GM23338 (cell line): ENCODE measurements at regions not wholly inside any gene's neighbourhood (a gene's known extent, or its start where the extent isn't known, plus 50 kb on each side); places are given as distances from the start of the nearest gene placed in this dataset.
A peak's percentile ranks its signal among the peaks of the same experiment; 100 is the strongest.

Experiments
- ATAC-seq: fragments of 200-7000 bp; cut with Tn5 transposase; 3 replicates; pipeline ENCODE4 v1.9.1; 2020
- DNase-seq: peaks from one replicate; pipeline ENCODE4 v3.0.0-alpha.2; 2015; ENCODE audit warnings: low spot score
- H2AFZ ChIP-seq: fragments of 200-600 bp; sonication (generic); 2 replicates; pipeline ENCODE4 v1.8.0; 2016; ENCODE audit warnings: antibody characterized with exemption, mild to moderate bottlenecking, moderate library complexity
- H3F3A ChIP-seq: fragments of 200-600 bp; sonication (generic); replicated peaks from 2 replicates; pipeline ENCODE4 v1.8.0; 2017; ENCODE audit warnings: antibody characterized with exemption, mixed run types, low read depth
- H3K27ac ChIP-seq: fragments of 200-600 bp; sonication (generic); 2 replicates; pipeline ENCODE4 v1.6.1; 2016; ENCODE audit warnings: low read depth
- H3K27me3 ChIP-seq: fragments of 200-600 bp; sonication (generic); 2 replicates; pipeline ENCODE4 v1.8.0; 2016; ENCODE audit warnings: mild to moderate bottlenecking, mixed run types, moderate library complexity; ENCODE audit not compliant: insufficient read depth
- H3K36me3 ChIP-seq: fragments of 200-600 bp; sonication (generic); 2 replicates; pipeline ENCODE4 v1.8.0; 2016; ENCODE audit warnings: mild to moderate bottlenecking; ENCODE audit not compliant: insufficient read depth
- H3K4me1 ChIP-seq: fragments of 200-600 bp; sonication (generic); 2 replicates; pipeline ENCODE4 v1.8.0; 2016; ENCODE audit warnings: mild to moderate bottlenecking, moderate library complexity; ENCODE audit not compliant: insufficient read depth
- H3K4me2 ChIP-seq: fragments of 200-600 bp; sonication (generic); 2 replicates; pipeline ENCODE4 v1.7.1; 2017; ENCODE audit warnings: mixed run types
- H3K4me3 ChIP-seq: fragments of 200-600 bp; sonication (generic); 2 replicates; pipeline ENCODE4 v1.6.1; 2016; ENCODE audit warnings: mixed run types
- H3K79me2 ChIP-seq: fragments of 200-600 bp; sonication (generic); replicated peaks from 2 replicates; pipeline ENCODE4 v1.8.0; 2017; ENCODE audit warnings: mild to moderate bottlenecking; ENCODE audit not compliant: insufficient read depth
- H3K9me2 ChIP-seq: fragments of 200-600 bp; sonication (generic); 2 replicates; pipeline ENCODE4 v1.8.0; 2017; ENCODE audit not compliant: insufficient read depth
- H4K20me1 ChIP-seq: fragments of 200-600 bp; sonication (generic); replicated peaks from 2 replicates; pipeline ENCODE4 v1.8.0; 2017; ENCODE audit warnings: mild to moderate bottlenecking; ENCODE audit not compliant: insufficient read depth
- H3K27ac Mint-ChIP-seq: 2 replicates; pipeline ENCODE4 v1.8.0; 2020; ENCODE audit warnings: inconsistent platforms, mild to moderate bottlenecking, moderate library complexity, mixed read lengths
- H3K27me3 Mint-ChIP-seq: 3 replicates; pipeline ENCODE4 v1.8.0; 2022; ENCODE audit warnings: low read depth, mild to moderate bottlenecking, moderate library complexity, mixed read lengths, inconsistent platforms; ENCODE audit not compliant: insufficient read depth, poor library complexity
- H3K36me3 Mint-ChIP-seq: 3 replicates; pipeline ENCODE4 v1.8.0; 2021; ENCODE audit warnings: low read depth, mild to moderate bottlenecking, inconsistent platforms, moderate library complexity, mixed read lengths
- H3K4me1 Mint-ChIP-seq: 3 replicates; pipeline ENCODE4 v1.8.0; 2020; ENCODE audit warnings: mild to moderate bottlenecking, inconsistent platforms, mixed read lengths
- H3K4me3 Mint-ChIP-seq: 3 replicates; pipeline ENCODE4 v1.8.0; 2021; ENCODE audit warnings: moderate library complexity, mild to moderate bottlenecking, inconsistent platforms, mixed read lengths
- H3K9me3 Mint-ChIP-seq: 3 replicates; pipeline ENCODE4 v1.8.0; 2020; ENCODE audit warnings: moderate library complexity, mild to moderate bottlenecking, inconsistent platforms, mixed read lengths
- CREB1 ChIP-seq: fragments of 250-450 bp; sonication (Bioruptor Pico); IDR thresholded peaks from 2 replicates; pipeline ENCODE4 v1.5.0; 2020; ENCODE audit warnings: low read depth, mild to moderate bottlenecking, moderate library complexity
- EZH2 ChIP-seq: fragments of 200-600 bp; sonication (generic); IDR thresholded peaks from one replicate; pipeline ENCODE4 v1.8.0; 2017; ENCODE audit warnings: antibody characterized with exemption, mild to moderate bottlenecking, low read depth; ENCODE audit not compliant: unreplicated experiment
- EZH2phosphoT487 ChIP-seq: fragments of 200-600 bp; sonication (generic); IDR thresholded peaks from one replicate; pipeline ENCODE4 v1.8.1; 2018; ENCODE audit warnings: antibody characterized with exemption; ENCODE audit not compliant: unreplicated experiment
- JUNB ChIP-seq: IDR thresholded peaks from one replicate; pipeline ENCODE4 v1.6.1; 2016; ENCODE audit warnings: antibody characterized with exemption; ENCODE audit not compliant: unreplicated experiment
- NANOG ChIP-seq: IDR thresholded peaks from 2 replicates; pipeline ENCODE4 v1.6.1; 2016; ENCODE audit warnings: antibody characterized with exemption, borderline replicate concordance
- STAT1 ChIP-seq: IDR thresholded peaks from one replicate; pipeline ENCODE4 v1.6.1; 2016; ENCODE audit warnings: antibody characterized with exemption; ENCODE audit not compliant: unreplicated experiment
- ZNF114 ChIP-seq: fragments of 250-450 bp; sonication (Bioruptor Pico); IDR thresholded peaks from 2 replicates; pipeline ENCODE4 v1.5.0; 2020; ENCODE audit warnings: mild to moderate bottlenecking, moderate library complexity
- TF ChIP-seq, protein P1 (sequence below), 2 experiments: fragments of 200-600 bp in 1 of 2; sonication (generic) in 1 of 2; conservative IDR thresholded peaks; 2 replicates each; pipeline versions ENCODE4 v1.5.1 to v1.6.1; 2016 to 2017; ENCODE audit warnings: antibody characterized with exemption in 2 of 2, low read depth in 2 of 2, mild to moderate bottlenecking in 2 of 2, moderate library complexity in 1 of 2

DNA sequence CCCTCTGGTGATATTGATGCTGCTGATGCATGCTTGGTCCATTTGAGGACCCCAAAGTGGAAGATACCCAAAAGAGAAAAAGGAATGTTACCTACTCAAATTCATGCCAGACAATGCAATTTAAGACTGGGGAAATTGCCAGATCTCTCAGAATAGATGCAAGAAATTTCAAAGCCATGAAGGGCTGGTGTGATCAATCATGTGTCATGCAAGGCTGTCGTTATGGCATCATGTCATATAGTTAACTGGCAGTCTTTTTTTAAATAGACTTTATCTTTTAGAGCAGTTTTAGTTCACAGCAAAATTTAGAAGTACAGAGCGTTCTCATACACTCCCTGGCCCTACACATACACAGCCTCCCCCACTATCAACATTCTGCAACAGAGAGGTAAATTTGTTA is 53.1 kb upstream of the ABHD2 start (continued):
- TF ChIP-seq EZH2 (no peak), EZH2phosphoT487 (no peak), JUNB (no peak)

DNA sequence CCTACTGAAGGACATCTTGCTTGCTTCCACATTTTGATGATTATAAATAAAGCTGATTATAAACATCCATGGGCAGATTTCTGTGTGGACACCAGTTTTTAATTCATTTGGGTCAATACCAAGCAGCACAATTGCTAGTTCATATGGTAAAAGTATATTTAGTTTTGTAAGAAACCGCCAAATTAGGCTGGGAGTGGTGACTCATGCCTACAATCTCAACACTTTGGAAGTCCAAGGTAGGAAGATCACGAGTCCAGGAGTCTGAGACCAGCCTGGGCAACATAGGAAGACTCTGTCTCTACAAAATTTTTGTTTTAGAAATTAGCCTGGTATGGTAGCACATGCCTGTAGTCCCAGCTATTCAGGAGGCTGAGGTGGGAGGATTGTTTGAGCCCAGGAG is 52.6 kb upstream of the ABHD2 start:
- no peaks in the 10 kb centered on the region for H3K27me3 ChIP-seq
- no peak overlapping the region for H3K4me3 ChIP-seq
- no peak overlapping the region for H2AFZ ChIP-seq
- DNase-seq (no peak), ATAC-seq (no peak)
- Mint-ChIP-seq H3K4me1 (no peaks in the 10 kb centered on the region), H3K27ac (no peak overlapping the region), H3K9me3 (peaks cover 5% of the 10 kb centered on the region; the same call in 2 of the 3 replicates), H3K36me3 (peaks cover 4% of the 10 kb centered on the region; the same call in 2 of the 3 replicates), H3K27me3 (peaks cover 2% of the 10 kb centered on the region), H3K4me3 (no peak overlapping the region)
- no peaks in the 10 kb centered on the region for H3F3A ChIP-seq
- no peak overlapping the region for H3K4me2 ChIP-seq
- H3K4me1 ChIP-seq = no peaks in the 10 kb centered on the region
- TF ChIP-seq, protein P1, sequence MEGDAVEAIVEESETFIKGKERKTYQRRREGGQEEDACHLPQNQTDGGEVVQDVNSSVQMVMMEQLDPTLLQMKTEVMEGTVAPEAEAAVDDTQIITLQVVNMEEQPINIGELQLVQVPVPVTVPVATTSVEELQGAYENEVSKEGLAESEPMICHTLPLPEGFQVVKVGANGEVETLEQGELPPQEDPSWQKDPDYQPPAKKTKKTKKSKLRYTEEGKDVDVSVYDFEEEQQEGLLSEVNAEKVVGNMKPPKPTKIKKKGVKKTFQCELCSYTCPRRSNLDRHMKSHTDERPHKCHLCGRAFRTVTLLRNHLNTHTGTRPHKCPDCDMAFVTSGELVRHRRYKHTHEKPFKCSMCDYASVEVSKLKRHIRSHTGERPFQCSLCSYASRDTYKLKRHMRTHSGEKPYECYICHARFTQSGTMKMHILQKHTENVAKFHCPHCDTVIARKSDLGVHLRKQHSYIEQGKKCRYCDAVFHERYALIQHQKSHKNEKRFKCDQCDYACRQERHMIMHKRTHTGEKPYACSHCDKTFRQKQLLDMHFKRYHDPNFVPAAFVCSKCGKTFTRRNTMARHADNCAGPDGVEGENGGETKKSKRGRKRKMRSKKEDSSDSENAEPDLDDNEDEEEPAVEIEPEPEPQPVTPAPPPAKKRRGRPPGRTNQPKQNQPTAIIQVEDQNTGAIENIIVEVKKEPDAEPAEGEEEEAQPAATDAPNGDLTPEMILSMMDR (conservative IDR thresholded peaks at IDR 0.05; ENCODE audit: low read depth in 2 of 2) = no peak
- TF ChIP-seq EZH2phosphoT487 (no peak), ZNF114 (no peak), NANOG (no peak)
- no peaks in the 10 kb centered on the region for H4K20me1 ChIP-seq
- no peaks in the 10 kb centered on the region for H3K36me3 ChIP-seq
- no peaks in the 10 kb centered on the region for H3K79me2 ChIP-seq
- H3K9me2 ChIP-seq = no peaks in the 10 kb centered on the region
- H3K27ac ChIP-seq = no peak overlapping the region

DNA sequence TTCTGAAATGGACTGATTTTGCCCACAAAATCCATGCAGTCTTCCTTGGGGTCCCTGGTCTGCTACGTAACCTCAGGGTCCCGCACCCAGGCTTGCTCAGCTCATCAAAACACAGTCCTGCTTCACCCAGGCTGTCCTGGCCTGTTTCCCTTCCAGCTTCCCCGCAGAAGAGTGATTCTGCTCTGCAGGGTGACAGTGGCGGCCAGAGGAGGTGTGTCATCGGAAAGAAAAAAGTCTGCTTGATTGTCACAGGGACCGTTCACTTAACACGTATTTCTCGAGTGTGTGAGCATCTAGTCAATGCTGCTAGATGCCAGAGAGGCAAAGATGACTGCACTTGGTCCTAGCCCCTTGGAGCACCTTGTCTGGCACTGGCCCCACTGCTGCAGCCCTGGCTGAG is 50.1 kb upstream of the ABHD2 start:
- H3K27ac Mint-ChIP-seq = no peak overlapping the region
- H2AFZ ChIP-seq = 0 out of 2 replicates have a peak overlapping the region, but pooled peaks have one; percentile 11
- H3K36me3 ChIP-seq = no peaks in the 10 kb centered on the region

More for the DNA sequence above, 50.1 kb upstream of the ABHD2 start:
- Histone ChIP-seq H3K27ac (no peak overlapping the region), H3K4me1 (no peaks in the 10 kb centered on the region), H3K4me3 (no peak overlapping the region), H4K20me1 (no peaks in the 10 kb centered on the region), H3K27me3 (no peaks in the 10 kb centered on the region), H3K4me2 (no peak overlapping the region), H3F3A (no peaks in the 10 kb centered on the region), H3K9me2 (no peaks in the 10 kb centered on the region), H3K79me2 (no peaks in the 10 kb centered on the region)
- DNase-seq = no peak
- peaks cover 5% of the 10 kb centered on the region for H3K27me3 Mint-ChIP-seq
- no peak for ATAC-seq
- H3K4me3 Mint-ChIP-seq = no peak overlapping the region
- H3K9me3 Mint-ChIP-seq = no peaks in the 10 kb centered on the region; the same call in 2 of the 3 replicates
- H3K36me3 Mint-ChIP-seq = no peaks in the 10 kb centered on the region; the same call in 2 of the 3 replicates
- H3K4me1 Mint-ChIP-seq = peaks cover 3% of the 10 kb centered on the region; the same call in 1 of the 3 replicates
- TF ChIP-seq CREB1 (no peak), JUNB (no peak), STAT1 (no peak), EZH2 (no peak)
